Esophagus mucosa (tissue), 1 donor: ENCODE measurements at regions not wholly inside any gene's neighbourhood (a gene's known extent, or its start where the extent isn't known, plus 50 kb on each side); places are given as distances from the start of the nearest gene placed in this dataset.

ENCODE experiments used
- ATAC-seq: fragments of 200-7000 bp; cut with Tn5 transposase; one replicate; pipeline ENCODE4 v1.9.1; 2020
- donor health status: DM: yes; HTN: yes; CAD: no.

- ATAC-seq, result no peak
These were observed 562.4 kb upstream of the SALL1 start for GRCh38 chr16:51713502-51713901.

GRCh38 chr16:51710905-51711563, 560.0 kb upstream of the SALL1 start:
- no peak for ATAC-seq

- ATAC-seq, result no peak
These were observed 559.1 kb upstream of the SALL1 start for GRCh38 chr16:51710186-51710585.

- ATAC-seq, result no peak
These were observed 557.8 kb upstream of the SALL1 start for GRCh38 chr16:51708861-51709260.

- ATAC-seq, result no peak
These were observed 556.6 kb upstream of the SALL1 start for GRCh38 chr16:51707666-51708065.

- ATAC-seq, result no peak
These were observed 554.1 kb upstream of the SALL1 start for GRCh38 chr16:51705142-51705541.

- ATAC-seq, result peak; percentile 47
These were observed 550.0 kb upstream of the SALL1 start for GRCh38 chr16:51701025-51701424.

- no peak for ATAC-seq
These were observed 548.8 kb upstream of the SALL1 start for GRCh38 chr16:51699686-51700396.

- no peak for ATAC-seq
These were observed 547.6 kb upstream of the SALL1 start for GRCh38 chr16:51698647-51699046.

- no peak for ATAC-seq
These were observed 546.4 kb upstream of the SALL1 start for GRCh38 chr16:51697454-51697853.

GRCh38 chr16:51696376-51696775, 545.3 kb upstream of the SALL1 start:
- no peak for ATAC-seq

- no peak for ATAC-seq
These were observed 540.0 kb upstream of the SALL1 start for GRCh38 chr16:51691109-51691508.

GRCh38 chr16:51685498-51685897, 534.4 kb upstream of the SALL1 start:
- ATAC-seq, result no peak

GRCh38 chr16:51683882-51684281, 532.8 kb upstream of the SALL1 start:
- ATAC-seq, result no peak

GRCh38 chr16:51682905-51683304, 531.8 kb upstream of the SALL1 start:
- ATAC-seq, result no peak

- ATAC-seq, result no peak
These were observed 523.5 kb upstream of the SALL1 start for GRCh38 chr16:51674615-51675014.

- ATAC-seq, result no peak
These were observed 519.5 kb upstream of the SALL1 start for GRCh38 chr16:51670527-51670926.

- ATAC-seq, result no peak
These were observed 515.8 kb upstream of the SALL1 start for GRCh38 chr16:51666821-51667220.

- no peak for ATAC-seq
These were observed 515.0 kb upstream of the SALL1 start for GRCh38 chr16:51666074-51666473.

GRCh38 chr16:51665436-51665998, 514.4 kb upstream of the SALL1 start:
- no peak for ATAC-seq

- no peak for ATAC-seq
These were observed 507.5 kb upstream of the SALL1 start for GRCh38 chr16:51658531-51658930.

GRCh38 chr16:51657848-51658247, 506.8 kb upstream of the SALL1 start:
- ATAC-seq, result no peak

- ATAC-seq, result no peak
These were observed 504.2 kb upstream of the SALL1 start for GRCh38 chr16:51655249-51655648.

- ATAC-seq, result no peak
These were observed 500.0 kb upstream of the SALL1 start for GRCh38 chr16:51651061-51651466.
